H9 (cell line): ENCODE measurements at regions not wholly inside any gene's neighbourhood (a gene's known extent, or its start where the extent isn't known, plus 50 kb on each side); places are given as distances from the start of the nearest gene placed in this dataset.

Experiments used
- DNase-seq: peaks from one replicate; pipeline ENCODE4 v3.0.0-alpha.2; 2017
- H2AFZ ChIP-seq: one replicate; pipeline ENCODE4 v1.6.1; 2013; ENCODE audit warnings: mild to moderate bottlenecking, low read length, control low read depth, moderate library complexity
- H2AK5ac ChIP-seq: 2 replicates; pipeline ENCODE4 v1.6.1; 2013; ENCODE audit warnings: low read length, control low read depth, mixed read lengths; ENCODE audit not compliant: insufficient read length
- H2BK120ac ChIP-seq: one replicate; pipeline ENCODE4 v1.6.1; 2013; ENCODE audit warnings: low read depth, mild to moderate bottlenecking, low read length, control low read depth, inconsistent platforms; ENCODE audit not compliant: poor library complexity, severe bottlenecking
- H2BK12ac ChIP-seq: 2 replicates; pipeline ENCODE4 v1.6.1; 2013; ENCODE audit warnings: low read length, control low read depth, mixed read lengths, low read depth; ENCODE audit not compliant: insufficient read length
- H2BK15ac ChIP-seq: 2 replicates; pipeline ENCODE4 v1.6.1; 2013; ENCODE audit warnings: low read depth, low read length, control low read depth
- H2BK20ac ChIP-seq: one replicate; pipeline ENCODE4 v1.6.1; 2013; ENCODE audit warnings: low read depth, mild to moderate bottlenecking, low read length, control low read depth, inconsistent platforms; ENCODE audit not compliant: poor library complexity, severe bottlenecking
- H2BK5ac ChIP-seq: 2 replicates; pipeline ENCODE4 v1.6.1; 2013; ENCODE audit warnings: low read length, control low read depth, mixed read lengths; ENCODE audit not compliant: insufficient read length
- H3K14ac ChIP-seq: 2 replicates; pipeline ENCODE4 v1.6.1; 2013; ENCODE audit warnings: low read length, control low read depth; ENCODE audit not compliant: insufficient read depth
- H3K18ac ChIP-seq: 2 replicates; pipeline ENCODE4 v1.6.1; 2013; ENCODE audit warnings: low read depth, mild to moderate bottlenecking, mixed read lengths, low read length, control low read depth; ENCODE audit not compliant: insufficient read length
- H3K23ac ChIP-seq: 2 replicates; pipeline ENCODE4 v1.6.1; 2013; ENCODE audit warnings: low read length, control low read depth, mixed read lengths, low read depth; ENCODE audit not compliant: insufficient read length
- H3K23me2 ChIP-seq: 2 replicates; pipeline ENCODE4 v1.6.1; 2013; ENCODE audit warnings: low read depth, mild to moderate bottlenecking, mixed read lengths, low read length, control low read depth; ENCODE audit not compliant: insufficient read length, poor library complexity, severe bottlenecking
- H3K27ac ChIP-seq: 2 replicates; pipeline ENCODE4 v1.5.1; 2013; ENCODE audit warnings: low read length, control low read depth, mixed read lengths, low read depth; ENCODE audit not compliant: insufficient read length
- H3K27me3 ChIP-seq: 2 replicates; pipeline ENCODE4 v1.6.1; 2013; ENCODE audit warnings: low read length, control low read depth, inconsistent platforms; ENCODE audit not compliant: insufficient read depth
- H3K4ac ChIP-seq: 2 replicates; pipeline ENCODE4 v1.6.1; 2013; ENCODE audit warnings: low read depth, mild to moderate bottlenecking, control low read depth, inconsistent platforms, low read length, moderate library complexity
- H3K4me1 ChIP-seq: 2 replicates; pipeline ENCODE4 v1.6.1; 2013; ENCODE audit warnings: low read length, control low read depth, inconsistent platforms; ENCODE audit not compliant: insufficient read depth
- H3K4me2 ChIP-seq: 2 replicates; pipeline ENCODE4 v1.6.1; 2013; ENCODE audit warnings: low read length, control low read depth, mixed read lengths; ENCODE audit not compliant: insufficient read length, insufficient read depth
- H3K56ac ChIP-seq: 2 replicates; pipeline ENCODE4 v1.6.1; 2013; ENCODE audit warnings: low read depth, mild to moderate bottlenecking, mixed read lengths, low read length, control low read depth; ENCODE audit not compliant: insufficient read length
- H3K79me1 ChIP-seq: 2 replicates; pipeline ENCODE4 v1.6.1; 2013; ENCODE audit warnings: low read depth, mild to moderate bottlenecking, moderate library complexity, low read length, control low read depth, inconsistent platforms; ENCODE audit not compliant: insufficient read depth, poor library complexity, severe bottlenecking
- H3K79me2 ChIP-seq: 2 replicates; pipeline ENCODE4 v1.6.1; 2013; ENCODE audit warnings: low read length, control low read depth, inconsistent platforms; ENCODE audit not compliant: insufficient read depth
- H3K9ac ChIP-seq: 2 replicates; pipeline ENCODE4 v1.6.1; 2013; ENCODE audit warnings: low read length, control low read depth, mixed read lengths; ENCODE audit not compliant: insufficient read length; ENCODE audit errors: extremely low read depth
- H3K9me3 ChIP-seq: one replicate; pipeline ENCODE4 v1.6.1; 2013; ENCODE audit warnings: low read depth, low read length, inconsistent platforms; ENCODE audit not compliant: control insufficient read depth
- H3T11ph ChIP-seq: one replicate; pipeline ENCODE4 v1.6.1; 2013; ENCODE audit warnings: mild to moderate bottlenecking, low read length, control low read depth, inconsistent platforms
- H4K20me1 ChIP-seq: one replicate; pipeline ENCODE4 v1.6.1; 2013; ENCODE audit not compliant: control insufficient read depth, insufficient read length, insufficient read depth
- H4K5ac ChIP-seq: 2 replicates; pipeline ENCODE4 v1.6.1; 2013; ENCODE audit warnings: low read depth, mild to moderate bottlenecking, mixed read lengths, low read length, control low read depth; ENCODE audit not compliant: insufficient read length
- H4K8ac ChIP-seq: replicated peaks from 2 replicates; pipeline ENCODE4 v1.6.1; 2013; ENCODE audit warnings: low read length, control low read depth, mixed read lengths, low read depth; ENCODE audit not compliant: insufficient read length
- H4K91ac ChIP-seq: 2 replicates; pipeline ENCODE4 v1.6.1; 2013; ENCODE audit warnings: low read depth, mild to moderate bottlenecking, moderate library complexity, mixed read lengths, low read length, control low read depth; ENCODE audit not compliant: insufficient read length
- H3K27ac Mint-ChIP-seq, 3 experiments: 2 replicates in 2 of 3; 3 replicates in 1 of 3; pipeline ENCODE4 v1.8.0; 2020 to 2021; ENCODE audit warnings: mixed read lengths in 3 of 3, mild to moderate bottlenecking in 1 of 3, moderate library complexity in 1 of 3
- H3K27me3 Mint-ChIP-seq: 2 replicates; pipeline ENCODE4 v1.8.0; 2021; ENCODE audit warnings: low read depth, mild to moderate bottlenecking, moderate library complexity, mixed read lengths
- H3K36me3 Mint-ChIP-seq, 3 experiments: 2 replicates in 2 of 3; 3 replicates in 1 of 3; pipeline ENCODE4 v1.8.0; 2020 to 2021; ENCODE audit warnings: low read depth in 3 of 3, mixed read lengths in 3 of 3; ENCODE audit not compliant: insufficient read depth in 1 of 3
- H3K4me1 Mint-ChIP-seq, 2 experiments: 2 replicates each; pipeline ENCODE4 v1.8.0; 2020; ENCODE audit warnings: mixed read lengths in 2 of 2
- H3K4me3 Mint-ChIP-seq, 2 experiments: 2 replicates in 1 of 2; 3 replicates in 1 of 2; pipeline ENCODE4 v1.8.0; 2020 to 2021; ENCODE audit warnings: mild to moderate bottlenecking in 2 of 2, mixed read lengths in 2 of 2, moderate library complexity in 1 of 2
- H3K9me3 Mint-ChIP-seq, 2 experiments: 2 replicates in 1 of 2; 3 replicates in 1 of 2; pipeline ENCODE4 v1.8.0; 2020; ENCODE audit warnings: mild to moderate bottlenecking in 2 of 2, mixed read lengths in 2 of 2, moderate library complexity in 1 of 2
- WGBS: extraction: QIAGEN DNeasy Blood & Tissue Kit; methylation state at CpG from one replicate; pipeline ENCODE4 v1.1.7; 2013; ENCODE audit warnings: missing lambda C conversion rate, low lambda C conversion rate, mixed read lengths; ENCODE audit not compliant: insufficient read length; ENCODE audit errors: extremely low coverage; 5-methylcytosine and 5-hydroxymethylcytosine counted together
- TF ChIP-seq, protein P1 (sequence below): fragments of 200-600 bp; sonication (generic); conservative IDR thresholded peaks from 3 replicates; pipeline ENCODE4 v1.8.0; 2021; ENCODE audit warnings: antibody characterized with exemption, mild to moderate bottlenecking

DNA sequence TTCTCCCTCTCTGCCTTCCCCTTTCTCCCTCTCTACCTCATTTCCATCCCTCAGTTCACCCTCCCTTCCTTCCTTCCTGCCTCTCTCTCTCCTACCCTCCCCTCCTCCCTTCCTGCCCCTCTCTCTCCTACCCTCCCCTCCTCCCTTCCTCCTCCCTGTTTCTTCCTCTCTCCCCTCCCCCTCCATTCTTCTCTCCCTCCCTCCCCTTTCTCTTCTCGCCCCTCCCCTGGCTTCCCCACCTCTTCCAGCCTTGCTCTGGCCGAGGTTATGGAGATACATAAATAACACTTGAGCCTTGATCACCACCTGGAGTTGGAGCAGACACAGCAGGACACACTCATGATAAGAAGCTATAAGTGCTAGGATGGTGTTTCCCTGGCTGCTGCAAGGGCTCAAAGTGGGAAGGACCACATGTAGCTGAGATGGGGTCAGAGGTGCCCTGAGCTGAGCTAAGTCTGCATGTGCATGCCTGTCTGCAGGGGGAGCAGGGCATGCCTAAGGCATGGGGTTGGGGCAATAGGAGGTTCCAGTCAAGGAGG is 326.1 kb upstream of the HS6ST1 start:
- Histone ChIP-seq H3K23me2 (no peaks in the 10 kb centered on the region), H2BK15ac (no peak overlapping the region), H3K27ac (peak overlapping the region; percentile 86), H3K18ac (peak overlapping the region; percentile 89), H3K4me1 (peaks cover 15% of the 10 kb centered on the region), H3T11ph (no peak overlapping the region), H2BK20ac (no peak overlapping the region), H3K56ac (no peak overlapping the region), H4K20me1 (no peaks in the 10 kb centered on the region), H3K4ac (no peak overlapping the region), H3K27me3 (no peaks in the 10 kb centered on the region), H3K23ac (no peak overlapping the region), H3K9me3 (no peaks in the 10 kb centered on the region), H2AFZ (no peak overlapping the region), H2AK5ac (no peak overlapping the region), H3K79me1 (no peaks in the 10 kb centered on the region), H3K9ac (no peak overlapping the region), H3K14ac (peak overlapping the region; percentile 28; the same call in 1 of the 2 replicates), H4K91ac (no peak overlapping the region), H2BK120ac (no peak overlapping the region), H4K5ac (peak overlapping the region; percentile 36), H2BK5ac (peak overlapping the region; percentile 20), H2BK12ac (no peak overlapping the region), H4K8ac (no peak overlapping the region), H3K79me2 (no peaks in the 10 kb centered on the region), H3K4me2 (peak overlapping the region; percentile 42)
- Mint-ChIP-seq H3K27me3 (peaks cover 7% of the 10 kb centered on the region), H3K36me3 (peaks cover 0 to 8% (median 2%) of the 10 kb centered on the region in 3 experiments; a peak in 3 of 7 replicates), H3K4me3 (peak overlapping the region; percentile 8 to 25; a peak in 2 of 5 replicates), H3K9me3 (peaks cover 0 to 3% of the 10 kb centered on the region in 2 experiments; a peak in 1 of 5 replicates), H3K27ac (peak overlapping the region; percentile 96 to 98 (median 97)), H3K4me1 (peaks cover 63 to 70% of the 10 kb centered on the region in 2 experiments)
- TF ChIP-seq, protein P1, sequence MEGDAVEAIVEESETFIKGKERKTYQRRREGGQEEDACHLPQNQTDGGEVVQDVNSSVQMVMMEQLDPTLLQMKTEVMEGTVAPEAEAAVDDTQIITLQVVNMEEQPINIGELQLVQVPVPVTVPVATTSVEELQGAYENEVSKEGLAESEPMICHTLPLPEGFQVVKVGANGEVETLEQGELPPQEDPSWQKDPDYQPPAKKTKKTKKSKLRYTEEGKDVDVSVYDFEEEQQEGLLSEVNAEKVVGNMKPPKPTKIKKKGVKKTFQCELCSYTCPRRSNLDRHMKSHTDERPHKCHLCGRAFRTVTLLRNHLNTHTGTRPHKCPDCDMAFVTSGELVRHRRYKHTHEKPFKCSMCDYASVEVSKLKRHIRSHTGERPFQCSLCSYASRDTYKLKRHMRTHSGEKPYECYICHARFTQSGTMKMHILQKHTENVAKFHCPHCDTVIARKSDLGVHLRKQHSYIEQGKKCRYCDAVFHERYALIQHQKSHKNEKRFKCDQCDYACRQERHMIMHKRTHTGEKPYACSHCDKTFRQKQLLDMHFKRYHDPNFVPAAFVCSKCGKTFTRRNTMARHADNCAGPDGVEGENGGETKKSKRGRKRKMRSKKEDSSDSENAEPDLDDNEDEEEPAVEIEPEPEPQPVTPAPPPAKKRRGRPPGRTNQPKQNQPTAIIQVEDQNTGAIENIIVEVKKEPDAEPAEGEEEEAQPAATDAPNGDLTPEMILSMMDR = peak; percentile 75
- WGBS = no CpG with 5 or more reads among the region's 2 CpGs
- peak; percentile 90 for DNase-seq
